ENCODE measurements at regions not wholly inside any gene's neighbourhood (a gene's known extent, or its start where the extent isn't known, plus 50 kb on each side); places are given as distances from the start of the nearest gene placed in this dataset.

- TF ChIP-seq POLR2A (IDR thresholded peaks at IDR 0.05) (no peak), CTCF (IDR thresholded peaks at IDR 0.05) (no peak)
Observed at GRCh38 chr1:23615423-23615822, 56.1 kb upstream of the ID3 start.

Data from heart left ventricle (tissue), 13 donors.